HepG2 (cell line): ENCODE measurements at regions not wholly inside any gene's neighbourhood (a gene's known extent, or its start where the extent isn't known, plus 50 kb on each side); places are given as distances from the start of the nearest gene placed in this dataset.

Experiments used
- ATAC-seq: fragments of 200-7000 bp; cut with Tn5 transposase; 3 replicates; pipeline ENCODE4 v1.9.1; 2020; ENCODE audit warnings: mild to moderate bottlenecking, moderate library complexity
- BruUV-seq: library from RNA; stranded (reverse); fragments of 400-500 nt; replicated peaks from 2 replicates; lab custom pipeline; 2021; lab: Mats Ljungman, UMichigan
- CTCF ChIA-PET: fragments of 300-600 bp; formaldehyde crosslinking; extraction: SDS; loops from one replicate; lab custom pipeline; 2021; ENCODE audit warnings: low total read pairs, inconsistent platforms, low intra/inter-chr PET ratio; lab: Yijun Ruan, JAX
- POLR2A ChIA-PET: fragments of 350-600 bp; sonication (Branson Sonifier 250); formaldehyde crosslinking; loops from one replicate; lab custom pipeline; 2020; ENCODE audit warnings: antibody characterized with exemption, inconsistent platforms; lab: Yijun Ruan, JAX
- DNase-seq: peaks from one replicate; pipeline ENCODE4 v3.0.0-alpha.2; 2015; ENCODE audit warnings: low spot score
- FAIRE-seq: peaks from 3 replicates; lab custom pipeline; 2011; peaks lifted over from hg19 to GRCh38; lab: Jason Lieb, UNC
- H2AFZ ChIP-seq: one replicate; pipeline ENCODE4 v1.6.1; 2011; ENCODE audit warnings: low read length, inconsistent platforms
- H3K27ac ChIP-seq: fragments of 300-600 bp; 3 replicates; pipeline ENCODE4 v1.8.0; 2011; ENCODE audit warnings: mixed run types, mild to moderate bottlenecking, mixed read lengths, low read length, inconsistent platforms; ENCODE audit not compliant: insufficient read depth; ENCODE audit errors: extremely low read length
- H3K27me3 ChIP-seq, 2 experiments: fragments of 200-600 bp in 1 of 2; 2 replicates in 1 of 2; 3 replicates in 1 of 2; pipeline versions ENCODE4 v1.6.0 to v1.8.0; 2011; ENCODE audit warnings: low read length in 2 of 2, mild to moderate bottlenecking in 2 of 2, moderate library complexity in 2 of 2, inconsistent platforms in 1 of 2; ENCODE audit not compliant: insufficient read depth in 2 of 2, control insufficient read depth in 1 of 2
- H3K36me3 ChIP-seq, 2 experiments: fragments of 200-600 bp in 1 of 2; replicated peaks in 1 of 2; 2 replicates in 1 of 2; 3 replicates in 1 of 2; pipeline versions ENCODE4 v1.5.1 to v1.8.0; 2011; ENCODE audit warnings: low read length in 2 of 2, inconsistent platforms in 1 of 2; ENCODE audit not compliant: insufficient read depth in 2 of 2, control insufficient read depth in 1 of 2
- H3K4me1 ChIP-seq: 2 replicates; pipeline ENCODE4 v1.5.1; 2012; ENCODE audit warnings: low read length, inconsistent platforms; ENCODE audit not compliant: insufficient read depth
- H3K4me2 ChIP-seq: 2 replicates; pipeline ENCODE4 v1.6.0; 2011; ENCODE audit warnings: low read depth, low read length, inconsistent platforms
- H3K4me3 ChIP-seq, 3 experiments: fragments of 200-600 bp in 1 of 3; sonication (generic), shearing (Covaris generic) in 1 of 3; replicated peaks in 1 of 3; 2 replicates each; pipeline ENCODE4 v1.5.1; 2011 to 2016; ENCODE audit warnings: low read length in 3 of 3, inconsistent platforms in 2 of 3, low read depth in 2 of 3, mild to moderate bottlenecking in 2 of 3, control low read depth in 1 of 3, mixed read lengths in 1 of 3; ENCODE audit not compliant: insufficient read depth in 1 of 3
- H3K79me2 ChIP-seq: one replicate; pipeline ENCODE4 v1.6.1; 2011; ENCODE audit warnings: low read length, inconsistent platforms; ENCODE audit not compliant: insufficient read depth
- H3K9ac ChIP-seq: 2 replicates; pipeline ENCODE4 v1.6.0; 2011; ENCODE audit warnings: mild to moderate bottlenecking, low read depth, low read length, inconsistent platforms; ENCODE audit not compliant: insufficient read depth
- H3K9me3 ChIP-seq: 2 replicates; pipeline ENCODE4 v1.5.1; 2012; ENCODE audit warnings: mild to moderate bottlenecking, low read length
- H4K20me1 ChIP-seq: 2 replicates; pipeline ENCODE4 v1.6.0; 2011; ENCODE audit warnings: inconsistent platforms, mild to moderate bottlenecking, low read length, moderate library complexity; ENCODE audit not compliant: insufficient read depth
- CENPT ChIP-seq: sonication (generic); formaldehyde crosslinking; IDR thresholded peaks from 2 replicates; pipeline ENCODE4 v1.8.0; 2022; ENCODE audit warnings: low read depth, mild to moderate bottlenecking, moderate library complexity, missing genetic modification reagents
- ELF4 ChIP-seq: sonication (generic); formaldehyde crosslinking; IDR thresholded peaks from 2 replicates; pipeline ENCODE4 v1.5.0; 2020; ENCODE audit warnings: missing genetic modification reagents, mild to moderate bottlenecking, moderate library complexity, borderline replicate concordance
- PCBP2 ChIP-seq: fragments of 200-400 bp; formaldehyde crosslinking; optimal IDR thresholded peaks from 2 replicates; pipeline ENCODE3; 2018; ENCODE audit warnings: low read length, low read depth; ENCODE audit not compliant: poor library complexity, severe bottlenecking
- PRDM4 ChIP-seq: sonication (generic); formaldehyde crosslinking; IDR thresholded peaks from 2 replicates; pipeline ENCODE4 v1.9.0; 2021; ENCODE audit warnings: missing genetic modification reagents, borderline replicate concordance
- SIX1 ChIP-seq: sonication (generic); formaldehyde crosslinking; IDR thresholded peaks from 2 replicates; pipeline ENCODE4 v1.4.0; 2020; ENCODE audit warnings: missing genetic modification reagents, borderline replicate concordance
- SRSF1 ChIP-seq: fragments of 200-400 bp; formaldehyde crosslinking; optimal IDR thresholded peaks from 2 replicates; pipeline ENCODE3; 2017; ENCODE audit warnings: mild to moderate bottlenecking, low read depth, low read length, moderate library complexity
- THAP9 ChIP-seq: sonication (generic); formaldehyde crosslinking; IDR thresholded peaks from 2 replicates; pipeline ENCODE4; 2020; ENCODE audit warnings: missing genetic modification reagents, mild to moderate bottlenecking, borderline replicate concordance
- ZBTB25 ChIP-seq: IDR thresholded peaks from 2 replicates; pipeline ENCODE4 v1.6.1; 2018; ENCODE audit warnings: missing genetic modification reagents
- ZNF232 ChIP-seq: sonication (generic); formaldehyde crosslinking; IDR thresholded peaks from 2 replicates; pipeline ENCODE4 v1.4.0; 2020; ENCODE audit warnings: missing genetic modification reagents, borderline replicate concordance
- ZNF24 ChIP-seq: fragments of 450-650 bp; IDR thresholded peaks from 2 replicates; pipeline ENCODE4 v1.6.1; 2017; ENCODE audit warnings: antibody characterized with exemption, mild to moderate bottlenecking
- ZNF550 ChIP-seq: sonication (generic); formaldehyde crosslinking; IDR thresholded peaks from 2 replicates; pipeline ENCODE4 v1.4.0; 2020; ENCODE audit warnings: mild to moderate bottlenecking, missing genetic modification reagents, borderline replicate concordance
- ZNF720 ChIP-seq: sonication (generic); formaldehyde crosslinking; IDR thresholded peaks from 2 replicates; pipeline ENCODE4 v1.4.0; 2020; ENCODE audit warnings: missing genetic modification reagents
- ZNF777 ChIP-seq: sonication (generic); formaldehyde crosslinking; IDR thresholded peaks from 2 replicates; pipeline ENCODE4 v1.4.0; 2020; ENCODE audit warnings: missing genetic modification reagents
- WGBS: methylation state at CpG from one replicate; pipeline ENCODE4 v1.1.6; 2017; ENCODE audit warnings: low lambda C conversion rate; 5-methylcytosine and 5-hydroxymethylcytosine counted together
- in situ Hi-C: cut with HindIII; loops from 2 replicates; pipeline ENCODE4 v1.10.0; 2017; ENCODE audit warnings: low pct_unique_long_range_greater_than_20kb; ENCODE audit not compliant: extremely low pct_ligation_motif_present
- intact Hi-C: fragments of 100-400 bp; cut with micrococcal nuclease; formaldehyde crosslinking; loops from one replicate; pipeline ENCODE4 v1.10.0; 2022; ENCODE audit not compliant: unreplicated experiment
- TF ChIP-seq, protein P1 (sequence below): sonication (generic); formaldehyde crosslinking; IDR thresholded peaks from 2 replicates; pipeline ENCODE4 v1.4.0; 2020; ENCODE audit warnings: missing genetic modification reagents, borderline replicate concordance

GRCh38 chr10:2633630-2634029, 433.7 kb upstream of the PFKP start:
- Histone ChIP-seq H4K20me1 (no peaks in the 10 kb centered on the region), H3K27me3 (peaks cover 0 to 22% of the 10 kb centered on the region in 2 experiments; a peak in 3 of 5 replicates), H3K4me3 (no peak overlapping the region), H2AFZ (no peak overlapping the region), H3K36me3 (no peaks in the 10 kb centered on the region), H3K27ac (no peak overlapping the region), H3K9ac (no peak overlapping the region), H3K4me2 (no peak overlapping the region), H3K79me2 (no peaks in the 10 kb centered on the region), H3K9me3 (no peaks in the 10 kb centered on the region), H3K4me1 (no peaks in the 10 kb centered on the region)
- in situ Hi-C loops (no loop called here), intact Hi-C loops (no loop called here)
- BruUV-seq, result no TSS peak
- POLR2A ChIA-PET, result no interaction called here
- ATAC-seq (no peak), FAIRE-seq (no peak), DNase-seq (no peak)
- CTCF ChIA-PET, result no interaction called here
- 18% methylated on average over 6 of the region's 6 CpGs for WGBS
- TF ChIP-seq, protein P1, sequence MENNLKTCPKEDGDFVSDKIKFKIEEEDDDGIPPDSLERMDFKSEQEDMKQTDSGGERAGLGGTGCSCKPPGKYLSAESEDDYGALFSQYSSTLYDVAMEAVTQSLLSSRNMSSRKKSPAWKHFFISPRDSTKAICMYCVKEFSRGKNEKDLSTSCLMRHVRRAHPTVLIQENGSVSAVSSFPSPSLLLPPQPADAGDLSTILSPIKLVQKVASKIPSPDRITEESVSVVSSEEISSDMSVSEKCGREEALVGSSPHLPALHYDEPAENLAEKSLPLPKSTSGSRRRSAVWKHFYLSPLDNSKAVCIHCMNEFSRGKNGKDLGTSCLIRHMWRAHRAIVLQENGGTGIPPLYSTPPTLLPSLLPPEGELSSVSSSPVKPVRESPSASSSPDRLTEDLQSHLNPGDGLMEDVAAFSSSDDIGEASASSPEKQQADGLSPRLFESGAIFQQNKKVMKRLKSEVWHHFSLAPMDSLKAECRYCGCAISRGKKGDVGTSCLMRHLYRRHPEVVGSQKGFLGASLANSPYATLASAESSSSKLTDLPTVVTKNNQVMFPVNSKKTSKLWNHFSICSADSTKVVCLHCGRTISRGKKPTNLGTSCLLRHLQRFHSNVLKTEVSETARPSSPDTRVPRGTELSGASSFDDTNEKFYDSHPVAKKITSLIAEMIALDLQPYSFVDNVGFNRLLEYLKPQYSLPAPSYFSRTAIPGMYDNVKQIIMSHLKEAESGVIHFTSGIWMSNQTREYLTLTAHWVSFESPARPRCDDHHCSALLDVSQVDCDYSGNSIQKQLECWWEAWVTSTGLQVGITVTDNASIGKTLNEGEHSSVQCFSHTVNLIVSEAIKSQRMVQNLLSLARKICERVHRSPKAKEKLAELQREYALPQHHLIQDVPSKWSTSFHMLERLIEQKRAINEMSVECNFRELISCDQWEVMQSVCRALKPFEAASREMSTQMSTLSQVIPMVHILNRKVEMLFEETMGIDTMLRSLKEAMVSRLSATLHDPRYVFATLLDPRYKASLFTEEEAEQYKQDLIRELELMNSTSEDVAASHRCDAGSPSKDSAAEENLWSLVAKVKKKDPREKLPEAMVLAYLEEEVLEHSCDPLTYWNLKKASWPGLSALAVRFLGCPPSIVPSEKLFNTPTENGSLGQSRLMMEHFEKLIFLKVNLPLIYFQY, result no peak
- no peak for TF ChIP-seq ZNF24
- TF ChIP-seq SIX1 (CRISPR knock-in tag), result no peak
- no peak for TF ChIP-seq ZBTB25 (CRISPR knock-in tag)
- TF ChIP-seq ZNF550 (CRISPR knock-in tag), result no peak
- no peak for TF ChIP-seq PCBP2
- TF ChIP-seq CENPT (CRISPR knock-in tag), result no peak
- TF ChIP-seq ZNF232, result no peak
- no peak for TF ChIP-seq THAP9 (CRISPR knock-in tag)
- no peak for TF ChIP-seq ELF4 (CRISPR knock-in tag)
- TF ChIP-seq ZNF720 (CRISPR knock-in tag), result no peak
- TF ChIP-seq SRSF1, result no peak
- TF ChIP-seq PRDM4 (CRISPR knock-in tag), result no peak
- TF ChIP-seq ZNF777 (CRISPR knock-in tag), result no peak
